ENCODE measurements at regions not wholly inside any gene's neighbourhood (a gene's known extent, or its start where the extent isn't known, plus 50 kb on each side); places are given as distances from the start of the nearest gene placed in this dataset.

- TF ChIP-seq, protein P1, sequence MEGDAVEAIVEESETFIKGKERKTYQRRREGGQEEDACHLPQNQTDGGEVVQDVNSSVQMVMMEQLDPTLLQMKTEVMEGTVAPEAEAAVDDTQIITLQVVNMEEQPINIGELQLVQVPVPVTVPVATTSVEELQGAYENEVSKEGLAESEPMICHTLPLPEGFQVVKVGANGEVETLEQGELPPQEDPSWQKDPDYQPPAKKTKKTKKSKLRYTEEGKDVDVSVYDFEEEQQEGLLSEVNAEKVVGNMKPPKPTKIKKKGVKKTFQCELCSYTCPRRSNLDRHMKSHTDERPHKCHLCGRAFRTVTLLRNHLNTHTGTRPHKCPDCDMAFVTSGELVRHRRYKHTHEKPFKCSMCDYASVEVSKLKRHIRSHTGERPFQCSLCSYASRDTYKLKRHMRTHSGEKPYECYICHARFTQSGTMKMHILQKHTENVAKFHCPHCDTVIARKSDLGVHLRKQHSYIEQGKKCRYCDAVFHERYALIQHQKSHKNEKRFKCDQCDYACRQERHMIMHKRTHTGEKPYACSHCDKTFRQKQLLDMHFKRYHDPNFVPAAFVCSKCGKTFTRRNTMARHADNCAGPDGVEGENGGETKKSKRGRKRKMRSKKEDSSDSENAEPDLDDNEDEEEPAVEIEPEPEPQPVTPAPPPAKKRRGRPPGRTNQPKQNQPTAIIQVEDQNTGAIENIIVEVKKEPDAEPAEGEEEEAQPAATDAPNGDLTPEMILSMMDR (IDR thresholded peaks at IDR 0.05; ENCODE audit: low read length): peak; percentile 66
- no peak for TF ChIP-seq EZH2 (IDR thresholded peaks at IDR 0.05; ENCODE audit: borderline replicate concordance, low read length)
Observed at GRCh38 chrX:39149761-39150160, 348.5 kb downstream of the MID1IP1 start.
